HG03066 (cell line): ENCODE measurements at regions not wholly inside any gene's neighbourhood (a gene's known extent, or its start where the extent isn't known, plus 50 kb on each side); places are given as distances from the start of the nearest gene placed in this dataset.

Source experiments
- ATAC-seq: cut with Tn5 transposase; IDR thresholded peaks from one replicate; pipeline ENCODE4 v1.9.1; 2021; ENCODE audit warnings: low read depth; ENCODE audit not compliant: unreplicated experiment

- ATAC-seq, result no peak
These were observed 60.7 kb upstream of the GATA6 start for GRCh38 chr18:22108674-22109073.

GRCh38 chr18:22109535-22109934 is 59.9 kb upstream of the GATA6 start:
- no peak for ATAC-seq

- no peak for ATAC-seq
These were observed 58.9 kb upstream of the GATA6 start for GRCh38 chr18:22110461-22110924.

- no peak for ATAC-seq
These were observed 57.2 kb upstream of the GATA6 start for GRCh38 chr18:22112215-22112614.

GRCh38 chr18:22113144-22113844 is 56.1 kb upstream of the GATA6 start:
- ATAC-seq, result no peak

- ATAC-seq, result no peak
These were observed 54.7 kb upstream of the GATA6 start for GRCh38 chr18:22114526-22115321.

GRCh38 chr18:22115573-22115972 is 53.8 kb upstream of the GATA6 start:
- no peak for ATAC-seq
